GM18505 (cell line): ENCODE measurements at regions not wholly inside any gene's neighbourhood (a gene's known extent, or its start where the extent isn't known, plus 50 kb on each side); places are given as distances from the start of the nearest gene placed in this dataset.

Source experiments
- ATAC-seq: cut with Tn5 transposase; IDR thresholded peaks from one replicate; pipeline ENCODE4 v1.9.1; 2021; ENCODE audit not compliant: unreplicated experiment
- POLR2A ChIP-seq: IDR thresholded peaks from 4 replicates; pipeline ENCODE4 v1.6.1; 2011; ENCODE audit warnings: borderline replicate concordance; ENCODE audit not compliant: insufficient read depth, insufficient read length; ENCODE audit errors: extremely low read depth

- TF ChIP-seq POLR2A: no peak
- no peak for ATAC-seq
Measured at GRCh38 chr2:18336975-18337374, 223.5 kb downstream of the RDH14 start.

GRCh38 chr2:18332477-18332876 is 228.0 kb downstream of the RDH14 start:
- no peak for ATAC-seq
- TF ChIP-seq POLR2A: no peak

GRCh38 chr2:18325118-18325517 is 235.3 kb downstream of the RDH14 start:
- no peak for TF ChIP-seq POLR2A
- no peak for ATAC-seq

GRCh38 chr2:18319987-18320386 is 240.5 kb downstream of the RDH14 start:
- no peak for TF ChIP-seq POLR2A
- ATAC-seq: no peak

GRCh38 chr2:18317017-18317416 is 243.4 kb downstream of the RDH14 start:
- no peak for ATAC-seq
- no peak for TF ChIP-seq POLR2A

- no peak for TF ChIP-seq POLR2A
- ATAC-seq: no peak
Measured at GRCh38 chr2:18312818-18313217, 247.6 kb downstream of the RDH14 start.

- no peak for ATAC-seq
- no peak for TF ChIP-seq POLR2A
Measured at GRCh38 chr2:18311420-18312195, 248.8 kb downstream of the RDH14 start.

- TF ChIP-seq POLR2A: no peak
- ATAC-seq: no peak
Measured at GRCh38 chr2:18309627-18310026, 250.8 kb downstream of the RDH14 start.

GRCh38 chr2:18309188-18309587 is 251.3 kb downstream of the RDH14 start:
- no peak for ATAC-seq
- TF ChIP-seq POLR2A: no peak

- TF ChIP-seq POLR2A: no peak
- no peak for ATAC-seq
Measured at GRCh38 chr2:18304849-18305248, 255.6 kb downstream of the RDH14 start.

GRCh38 chr2:18301421-18302139 is 258.9 kb downstream of the RDH14 start:
- TF ChIP-seq POLR2A: no peak
- no peak for ATAC-seq

- ATAC-seq: no peak
- TF ChIP-seq POLR2A: no peak
Measured at GRCh38 chr2:18299423-18300212, 260.8 kb downstream of the RDH14 start.

- TF ChIP-seq POLR2A: no peak
- no peak for ATAC-seq
Measured at GRCh38 chr2:18297534-18298058, 262.9 kb downstream of the RDH14 start.
